K562 (cell line): ENCODE measurements at regions not wholly inside any gene's neighbourhood (a gene's known extent, or its start where the extent isn't known, plus 50 kb on each side); places are given as distances from the start of the nearest gene placed in this dataset.

Source experiments
- CEBPG ChIP-seq, 3 experiments: fragments of 200-800 bp in 1 of 3; sonication (Bioruptor generic) in 1 of 3; sonication (generic) in 1 of 3; formaldehyde crosslinking in 1 of 3; IDR thresholded peaks in 2 of 3; conservative IDR thresholded peaks in 1 of 3; 2 replicates each; pipeline versions ENCODE4 v1.6.1 to v1.8.0; 2016 to 2022; ENCODE audit warnings: missing compliant biosample characterization in 2 of 3, missing genetic modification characterization in 2 of 3, mild to moderate bottlenecking in 1 of 3, missing genetic modification reagents in 1 of 3
- DMBX1 ChIP-seq: fragments of 250-450 bp; sonication (Bioruptor Pico); IDR thresholded peaks from 2 replicates; pipeline ENCODE4 v1.8.0; 2022; ENCODE audit warnings: inconsistent platforms, mild to moderate bottlenecking, moderate library complexity, borderline replicate concordance
- E2F5 ChIP-seq: sonication (generic); formaldehyde crosslinking; IDR thresholded peaks from 2 replicates; pipeline ENCODE4 v1.8.0; 2022; ENCODE audit warnings: mild to moderate bottlenecking, missing genetic modification reagents
- FOSL1 ChIP-seq: fragments of 200-800 bp; sonication (Bioruptor generic); conservative IDR thresholded peaks from 2 replicates; pipeline ENCODE4 v1.6.1; 2016; ENCODE audit warnings: missing genetic modification characterization, missing compliant biosample characterization
- FOXJ2 ChIP-seq: fragments of 200-800 bp; sonication (Bioruptor generic); IDR thresholded peaks from 2 replicates; pipeline ENCODE4 v1.6.1; 2016; ENCODE audit warnings: missing genetic modification characterization, missing compliant biosample characterization
- MXI1 ChIP-seq: IDR thresholded peaks from 2 replicates; pipeline ENCODE4 v1.6.1; 2011; ENCODE audit warnings: low read depth, mild to moderate bottlenecking, improper control_type of control experiment, low read length
- MYBL2 ChIP-seq, 2 experiments: fragments of 450-650 bp in 1 of 2; sonication (generic) in 1 of 2; formaldehyde crosslinking in 1 of 2; IDR thresholded peaks; 2 replicates each; pipeline versions ENCODE4 v1.6.1 to v1.8.1; 2017 to 2022; ENCODE audit warnings: borderline replicate concordance in 1 of 2, inconsistent platforms in 1 of 2, low read depth in 1 of 2, mild to moderate bottlenecking in 1 of 2, missing genetic modification reagents in 1 of 2, moderate library complexity in 1 of 2
- ZFX ChIP-seq: sonication (generic); formaldehyde crosslinking; IDR thresholded peaks from 2 replicates; pipeline ENCODE4 v1.8.0; 2022; ENCODE audit warnings: mild to moderate bottlenecking, missing genetic modification reagents, moderate library complexity
- ZNF592 ChIP-seq: fragments of 450-650 bp; IDR thresholded peaks from 2 replicates; pipeline ENCODE4 v1.6.1; 2017; ENCODE audit warnings: antibody characterized with exemption, mild to moderate bottlenecking
- ZNF740 ChIP-seq, 3 experiments: fragments of 200-800 bp in 1 of 3; sonication (Bioruptor generic) in 1 of 3; sonication (generic) in 1 of 3; formaldehyde crosslinking in 1 of 3; IDR thresholded peaks; 2 replicates each; pipeline versions ENCODE4 v1.6.1 to v1.8.0; 2016 to 2022; ENCODE audit warnings: mild to moderate bottlenecking in 2 of 3, missing compliant biosample characterization in 2 of 3, missing genetic modification characterization in 2 of 3, missing genetic modification reagents in 1 of 3
- TF ChIP-seq, protein P1 (sequence below): sonication (generic); formaldehyde crosslinking; IDR thresholded peaks from 2 replicates; pipeline ENCODE4 v1.8.0; 2023; ENCODE audit warnings: mild to moderate bottlenecking, missing genetic modification reagents
- TF ChIP-seq, protein P2 (sequence below): fragments of 250-450 bp; sonication (Bioruptor Pico); IDR thresholded peaks from 2 replicates; pipeline ENCODE4 v1.5.0; 2022; ENCODE audit warnings: mild to moderate bottlenecking
- TF ChIP-seq, protein P3 (sequence below): fragments of 450-650 bp; formaldehyde crosslinking; IDR thresholded peaks from 2 replicates; pipeline ENCODE4 v1.4.0; 2022; ENCODE audit warnings: mild to moderate bottlenecking, moderate library complexity

DNA sequence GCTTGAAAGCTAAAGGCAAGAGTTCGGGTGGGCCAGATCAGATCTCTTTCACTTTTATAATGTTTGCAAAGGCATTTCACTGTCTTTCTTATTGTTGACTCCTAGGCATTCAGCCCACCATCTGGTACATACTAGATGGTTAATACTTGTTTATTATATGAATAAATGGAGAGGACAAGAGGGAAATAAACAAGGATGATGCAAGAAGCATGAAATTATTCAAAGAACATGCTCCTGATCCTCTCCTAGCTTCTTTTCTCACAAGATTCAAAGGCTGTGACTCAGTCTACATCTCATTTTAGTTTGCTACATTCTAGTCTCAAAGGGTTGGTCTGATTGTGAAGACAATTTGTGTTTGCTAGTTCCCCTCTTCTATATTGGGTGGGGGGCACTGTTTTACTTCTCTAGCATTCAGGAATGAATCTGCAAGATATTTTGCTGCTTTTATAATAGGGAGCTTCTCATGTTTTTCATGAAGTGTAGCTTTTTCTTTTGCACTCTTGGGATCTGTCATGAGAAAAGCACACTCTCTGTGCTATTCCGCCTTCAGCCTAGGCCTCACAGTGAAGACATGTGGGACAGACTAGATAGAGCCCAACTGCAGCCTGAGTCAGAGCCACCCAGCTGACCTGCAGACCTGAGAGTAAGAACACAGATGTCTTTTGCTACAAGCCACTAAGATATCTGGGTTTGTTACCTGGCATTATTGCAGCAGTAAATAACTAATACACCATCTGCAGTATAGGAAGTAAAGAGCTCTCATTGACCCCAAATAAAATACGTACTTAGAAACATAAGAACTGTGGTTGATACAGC, 65.7 kb downstream of the PTHLH start (continued):
- TF ChIP-seq ZNF592 = peak; percentile 16; the same call in 1 of the 2 replicates
- TF ChIP-seq DMBX1 = peak; percentile 60; the same call in 1 of the 2 replicates
- TF ChIP-seq CEBPG (CRISPR knock-in tag; IDR thresholded peaks at IDR 0.05) = peak; percentile 74; the same call in 1 of the 2 replicates
- TF ChIP-seq CEBPG (tag; conservative IDR thresholded peaks at IDR 0.05 in 1 of 2, IDR thresholded peaks at IDR 0.05 in 1 of 2) = peak; percentile 75 to 93
- TF ChIP-seq ZFX (CRISPR knock-in tag) = 0 out of 2 replicates have a peak, but pooled peaks have one; percentile 14
- TF ChIP-seq FOXJ2 (tag) = peak; percentile 70; the same call in 1 of the 2 replicates
- TF ChIP-seq E2F5 (CRISPR knock-in tag) = no peak
- TF ChIP-seq MXI1 = no peak
- no peak for TF ChIP-seq ZNF740 (CRISPR knock-in tag; IDR thresholded peaks at IDR 0.05)
- TF ChIP-seq ZNF740 (tag; IDR thresholded peaks at IDR 0.05) = peak in 1 of 2 experiments; percentile 7; a peak in 1 of 4 replicates
- peak; percentile 61 for TF ChIP-seq FOSL1 (tag)
- TF ChIP-seq, protein P1, sequence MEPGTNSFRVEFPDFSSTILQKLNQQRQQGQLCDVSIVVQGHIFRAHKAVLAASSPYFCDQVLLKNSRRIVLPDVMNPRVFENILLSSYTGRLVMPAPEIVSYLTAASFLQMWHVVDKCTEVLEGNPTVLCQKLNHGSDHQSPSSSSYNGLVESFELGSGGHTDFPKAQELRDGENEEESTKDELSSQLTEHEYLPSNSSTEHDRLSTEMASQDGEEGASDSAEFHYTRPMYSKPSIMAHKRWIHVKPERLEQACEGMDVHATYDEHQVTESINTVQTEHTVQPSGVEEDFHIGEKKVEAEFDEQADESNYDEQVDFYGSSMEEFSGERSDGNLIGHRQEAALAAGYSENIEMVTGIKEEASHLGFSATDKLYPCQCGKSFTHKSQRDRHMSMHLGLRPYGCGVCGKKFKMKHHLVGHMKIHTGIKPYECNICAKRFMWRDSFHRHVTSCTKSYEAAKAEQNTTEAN (CRISPR knock-in tag) = no peak
- no peak for TF ChIP-seq MYBL2 (IDR thresholded peaks at IDR 0.05; ENCODE audit: low read depth)
- no peak for TF ChIP-seq MYBL2 (CRISPR knock-in tag; IDR thresholded peaks at IDR 0.05; ENCODE audit: borderline replicate concordance)
- TF ChIP-seq, protein P2, sequence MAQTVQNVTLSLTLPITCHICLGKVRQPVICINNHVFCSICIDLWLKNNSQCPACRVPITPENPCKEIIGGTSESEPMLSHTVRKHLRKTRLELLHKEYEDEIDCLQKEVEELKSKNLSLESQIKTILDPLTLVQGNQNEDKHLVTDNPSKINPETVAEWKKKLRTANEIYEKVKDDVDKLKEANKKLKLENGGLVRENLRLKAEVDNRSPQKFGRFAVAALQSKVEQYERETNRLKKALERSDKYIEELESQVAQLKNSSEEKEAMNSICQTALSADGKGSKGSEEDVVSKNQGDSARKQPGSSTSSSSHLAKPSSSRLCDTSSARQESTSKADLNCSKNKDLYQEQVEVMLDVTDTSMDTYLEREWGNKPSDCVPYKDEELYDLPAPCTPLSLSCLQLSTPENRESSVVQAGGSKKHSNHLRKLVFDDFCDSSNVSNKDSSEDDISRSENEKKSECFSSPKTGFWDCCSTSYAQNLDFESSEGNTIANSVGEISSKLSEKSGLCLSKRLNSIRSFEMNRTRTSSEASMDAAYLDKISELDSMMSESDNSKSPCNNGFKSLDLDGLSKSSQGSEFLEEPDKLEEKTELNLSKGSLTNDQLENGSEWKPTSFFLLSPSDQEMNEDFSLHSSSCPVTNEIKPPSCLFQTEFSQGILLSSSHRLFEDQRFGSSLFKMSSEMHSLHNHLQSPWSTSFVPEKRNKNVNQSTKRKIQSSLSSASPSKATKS = no peak
- TF ChIP-seq, protein P3, sequence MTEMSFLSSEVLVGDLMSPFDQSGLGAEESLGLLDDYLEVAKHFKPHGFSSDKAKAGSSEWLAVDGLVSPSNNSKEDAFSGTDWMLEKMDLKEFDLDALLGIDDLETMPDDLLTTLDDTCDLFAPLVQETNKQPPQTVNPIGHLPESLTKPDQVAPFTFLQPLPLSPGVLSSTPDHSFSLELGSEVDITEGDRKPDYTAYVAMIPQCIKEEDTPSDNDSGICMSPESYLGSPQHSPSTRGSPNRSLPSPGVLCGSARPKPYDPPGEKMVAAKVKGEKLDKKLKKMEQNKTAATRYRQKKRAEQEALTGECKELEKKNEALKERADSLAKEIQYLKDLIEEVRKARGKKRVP (CRISPR knock-in tag) = peak; percentile 77
